ENCODE measurements at regions not wholly inside any gene's neighbourhood (a gene's known extent, or its start where the extent isn't known, plus 50 kb on each side); places are given as distances from the start of the nearest gene placed in this dataset.
A peak's percentile ranks its signal among the peaks of the same experiment; 100 is the strongest.
"Not testable (repeated sequence)": the region's sequence is repeated elsewhere in the genome, so short reads cannot be mapped to it uniquely, and the experiment has no call there.

- no peak for DNase-seq (ENCODE audit: low spot score)
These were observed 52.9 kb upstream of the HDDC2 start for GRCh38 chr6:125354649-125355048.

- DNase-seq (ENCODE audit: low spot score) = no peak
These were observed 55.1 kb upstream of the HDDC2 start for GRCh38 chr6:125356884-125357283.

- DNase-seq (ENCODE audit: low spot score) = peak; percentile 16
These were observed 55.9 kb upstream of the HDDC2 start for GRCh38 chr6:125357515-125358256.

DNA sequence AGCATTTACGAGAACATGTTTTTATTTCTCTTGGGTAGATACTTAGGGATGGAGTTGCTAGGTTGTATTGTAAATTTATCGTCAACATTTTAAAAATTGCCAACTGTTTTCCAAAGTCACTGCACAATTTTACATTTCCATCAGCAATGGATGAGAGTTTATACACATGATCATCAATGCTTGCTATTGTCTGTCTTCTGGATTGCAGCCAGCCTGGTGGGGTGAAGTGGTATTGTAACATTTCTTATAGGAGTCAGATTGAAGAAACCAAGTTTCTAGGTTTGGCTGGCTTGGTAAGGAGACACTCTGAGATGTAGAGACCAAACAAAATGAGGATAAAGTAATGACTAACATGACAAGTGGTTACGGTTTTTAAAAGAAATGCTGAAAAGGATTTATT lies 57.1 kb upstream of the HDDC2 start:
- peak; percentile 54 for DNase-seq (ENCODE audit: low spot score)

GRCh38 chr6:125361868-125362267 lies 60.1 kb upstream of the HDDC2 start:
- no peak for DNase-seq (ENCODE audit: low spot score)

DNA sequence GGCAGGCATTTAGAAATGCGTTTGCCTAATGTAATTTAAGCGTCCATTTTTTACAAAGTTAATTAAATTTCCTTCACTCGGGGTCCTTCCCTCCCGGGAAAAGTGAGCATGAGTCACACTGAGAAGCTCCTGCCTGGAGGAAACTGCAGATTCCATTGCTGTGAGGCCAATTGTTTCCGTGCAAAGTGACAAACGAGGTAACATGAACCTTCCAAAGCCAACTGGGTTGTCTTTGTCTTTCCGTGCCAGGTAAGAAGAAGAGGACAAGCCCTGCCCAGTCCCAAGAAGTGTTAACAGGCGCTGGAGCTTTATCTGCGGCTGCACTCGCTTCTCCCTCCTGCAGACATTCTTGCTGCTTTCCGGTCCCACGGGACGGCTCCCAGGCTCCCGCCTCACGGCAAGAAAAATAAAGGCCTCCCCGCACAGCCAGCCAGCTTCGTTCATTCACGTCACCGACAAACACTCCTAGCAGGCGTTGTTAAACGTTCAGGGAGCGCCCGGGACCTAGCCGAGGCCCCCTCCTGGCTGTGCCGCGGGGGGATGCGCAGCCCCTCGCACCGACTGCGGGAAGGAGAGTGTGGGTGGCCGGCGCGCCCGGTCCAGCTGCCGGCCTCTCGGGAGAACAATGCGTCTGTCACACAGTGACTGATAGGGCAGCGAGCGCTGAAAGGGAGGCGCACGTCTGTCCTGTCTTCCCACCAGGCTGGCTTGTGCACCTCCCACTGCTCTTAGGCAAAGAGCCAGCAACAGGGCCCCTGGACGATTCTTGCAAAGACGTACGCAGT lies 61.5 kb upstream of the HDDC2 start:
- peak; percentile 20 for DNase-seq (ENCODE audit: low spot score)

- no peak for DNase-seq (ENCODE audit: low spot score)
These were observed 62.0 kb upstream of the HDDC2 start for GRCh38 chr6:125363824-125364165.

- no peak for DNase-seq (ENCODE audit: low spot score)
These were observed 63.5 kb upstream of the HDDC2 start for GRCh38 chr6:125365230-125365629.

DNA sequence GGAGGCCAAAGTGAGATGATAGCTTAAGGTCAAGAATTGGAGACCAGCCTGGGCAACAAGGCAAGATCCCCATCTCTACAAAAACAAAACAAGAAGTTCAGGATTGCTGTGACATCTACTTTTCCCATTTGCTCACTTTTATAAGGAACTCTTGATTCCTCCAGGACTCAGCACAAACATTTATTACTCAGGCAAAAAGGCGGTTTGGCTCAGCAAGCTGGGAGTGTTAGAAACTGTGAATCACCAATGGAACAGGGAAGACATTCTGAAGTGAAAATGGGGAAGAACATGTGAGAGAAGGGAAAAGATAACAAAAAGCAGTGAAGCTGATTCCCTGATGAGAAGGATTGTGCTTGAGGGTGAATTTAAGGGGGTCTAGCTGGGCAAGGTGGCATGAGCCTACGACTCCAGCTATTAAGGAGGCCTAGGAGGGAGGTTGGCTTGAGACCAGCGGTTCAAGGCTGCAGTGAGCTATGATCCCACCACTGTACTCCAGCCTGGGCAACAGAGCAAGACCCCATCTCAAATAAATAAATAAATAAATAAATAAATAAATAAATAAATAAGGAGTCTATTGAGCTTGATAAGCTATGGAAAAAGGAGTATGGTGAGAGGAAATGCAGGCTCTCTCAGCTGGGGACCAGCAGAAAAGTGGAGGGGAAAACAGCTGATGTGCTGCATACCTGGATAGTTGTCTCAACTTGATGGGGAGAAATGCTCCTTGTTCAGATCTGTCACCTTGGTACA lies 65.4 kb upstream of the HDDC2 start:
- DNase-seq (ENCODE audit: low spot score) = no peak

- no peak for DNase-seq (ENCODE audit: low spot score)
These were observed 68.6 kb upstream of the HDDC2 start for GRCh38 chr6:125370343-125370742.

DNA sequence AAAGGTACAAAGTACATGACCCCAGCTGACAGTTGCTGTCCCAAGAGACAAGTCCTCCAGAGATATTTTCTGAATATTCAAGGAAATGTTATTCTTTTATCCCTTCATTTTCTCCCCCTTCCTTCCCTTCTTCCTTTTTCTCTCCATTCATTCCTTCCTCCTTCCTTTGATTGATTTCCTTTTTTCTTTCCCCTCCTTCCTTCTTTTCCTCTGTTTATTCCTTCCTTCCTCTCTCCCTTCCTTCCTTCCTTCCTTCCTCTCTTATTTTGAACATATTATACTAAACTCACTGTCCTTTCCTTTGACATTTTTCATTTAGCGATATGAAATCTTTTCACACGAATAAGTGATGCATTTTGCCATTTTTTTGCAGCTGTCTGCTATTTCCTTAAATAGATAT lies 73.2 kb upstream of the HDDC2 start:
- no peak for DNase-seq (ENCODE audit: low spot score)

GRCh38 chr6:125375821-125376220 lies 74.1 kb upstream of the HDDC2 start:
- no peak for DNase-seq (ENCODE audit: low spot score)

DNA sequence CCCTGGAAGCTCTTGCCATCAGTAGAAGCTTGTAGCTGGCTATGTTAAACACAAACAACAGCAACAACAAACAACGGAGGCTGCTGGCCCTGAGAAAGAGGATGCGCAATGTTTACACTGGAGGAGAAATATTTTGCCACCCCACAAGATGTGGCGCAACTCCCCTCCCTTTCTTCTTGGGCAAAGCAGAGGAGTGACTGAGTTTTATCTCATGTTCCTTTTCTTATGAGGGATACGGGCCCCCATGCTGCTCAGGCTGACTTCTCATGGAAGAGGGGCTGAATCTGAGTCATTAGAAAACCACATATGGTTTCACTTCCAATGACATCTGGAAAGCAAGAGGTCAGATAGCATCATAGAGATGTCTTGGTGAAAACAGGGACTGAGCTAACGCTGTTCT lies 75.9 kb upstream of the HDDC2 start:
- DNase-seq (ENCODE audit: low spot score) = peak; percentile 7

GRCh38 chr6:125379174-125379573 lies 77.4 kb upstream of the HDDC2 start:
- no peak for DNase-seq (ENCODE audit: low spot score)

- DNase-seq (ENCODE audit: low spot score) = no peak
These were observed 78.7 kb upstream of the HDDC2 start for GRCh38 chr6:125380474-125380873.

- not testable (repeated sequence) for DNase-seq (ENCODE audit: low spot score)
These were observed 84.6 kb upstream of the HDDC2 start for GRCh38 chr6:125386337-125386736.

DNA sequence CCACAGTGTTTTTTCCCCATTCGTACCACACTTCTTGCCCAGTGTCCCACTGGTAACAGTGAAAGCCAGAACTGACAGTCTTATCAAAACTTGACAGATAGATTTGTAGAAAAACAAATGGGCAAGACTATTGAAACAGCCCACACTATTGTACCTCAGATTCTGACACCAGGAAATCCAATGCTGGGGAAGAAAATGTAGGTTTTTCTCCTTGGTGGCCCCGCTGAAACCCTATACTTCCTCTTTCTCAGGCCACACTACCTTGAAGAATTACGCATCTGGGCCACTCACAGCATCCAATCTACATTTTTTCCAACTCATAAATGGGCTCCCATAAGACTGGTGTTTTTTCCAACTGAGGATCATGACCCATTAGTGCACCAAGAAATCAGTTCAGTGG lies 90.9 kb upstream of the HDDC2 start:
- no peak for DNase-seq (ENCODE audit: low spot score)

GRCh38 chr6:125393449-125393858 lies 91.7 kb upstream of the HDDC2 start:
- no peak for DNase-seq (ENCODE audit: low spot score)

- DNase-seq (ENCODE audit: low spot score) = no peak
These were observed 105.0 kb upstream of the HDDC2 start for GRCh38 chr6:125406741-125407140.

- no peak for DNase-seq (ENCODE audit: low spot score)
These were observed 112.7 kb upstream of the HDDC2 start for GRCh38 chr6:125414507-125414906.

GRCh38 chr6:125415913-125416312 lies 114.1 kb upstream of the HDDC2 start:
- no peak for DNase-seq (ENCODE audit: low spot score)

- peak; percentile 39 for DNase-seq (ENCODE audit: low spot score)
These were observed 120.1 kb upstream of the HDDC2 start for GRCh38 chr6:125421836-125422235.

- no peak for DNase-seq (ENCODE audit: low spot score)
These were observed 121.3 kb upstream of the HDDC2 start for GRCh38 chr6:125423047-125423446.

All from pons (tissue), 1 donor.